Natural killer cell treated with Interleukin-12 subunit alpha and Interleukin-12 subunit beta and Interleukin-15 and Interleukin-18, amount 100 ng/mL, for 72 hours (primary cell): ENCODE measurements at regions not wholly inside any gene's neighbourhood (a gene's known extent, or its start where the extent isn't known, plus 50 kb on each side); places are given as distances from the start of the nearest gene placed in this dataset.
"Not testable (repeated sequence)": the region's sequence is repeated elsewhere in the genome, so short reads cannot be mapped to it uniquely, and the experiment has no call there.

Experiments used
- ATAC-seq, 2 donors: fragments of 150-1000 bp; cut with Tn5 transposase in 1 of 2; sonication (Bioruptor Pico), chemical (Tn5 transposase) in 1 of 2; 2 replicates each; pipeline ENCODE4 v1.10.0; 2021
- DNase-seq: peaks from one replicate; pipeline ENCODE4 v3.0.0; 2022; ENCODE audit warnings: low spot score
- H3K27ac Mint-ChIP-seq, 2 donors: 1 replicate in 1 of 2; 2 replicates in 1 of 2; pipeline ENCODE4 v1.8.0; 2022; ENCODE audit warnings: mixed read lengths in 2 of 2, mild to moderate bottlenecking in 1 of 2, moderate library complexity in 1 of 2
- H3K27me3 Mint-ChIP-seq, 2 donors: 1 replicate in 1 of 2; 2 replicates in 1 of 2; pipeline ENCODE4 v1.8.0; 2022; ENCODE audit warnings: mixed read lengths in 2 of 2
- H3K36me3 Mint-ChIP-seq: one replicate; pipeline ENCODE4 v1.8.0; 2022; ENCODE audit warnings: mixed read lengths
- H3K4me1 Mint-ChIP-seq, 2 donors: 1 replicate in 1 of 2; 2 replicates in 1 of 2; pipeline ENCODE4 v1.8.0; 2022; ENCODE audit warnings: low read depth in 2 of 2, mixed read lengths in 2 of 2, mild to moderate bottlenecking in 1 of 2
- H3K4me3 Mint-ChIP-seq: one replicate; pipeline ENCODE4 v1.8.0; 2022; ENCODE audit warnings: mixed read lengths
- H3K9me3 Mint-ChIP-seq: 2 replicates; pipeline ENCODE4 v1.8.0; 2022; ENCODE audit warnings: mixed read lengths

GRCh38 chr13:59299584-59299983 is 864.1 kb downstream of the DIAPH3 start:
- H3K36me3 Mint-ChIP-seq, result peaks cover 12% of the 10 kb centered on the region
- ATAC-seq (no peak), DNase-seq (no peak)
- H3K4me1 Mint-ChIP-seq, result no peaks in the 10 kb centered on the region
- no peaks in the 10 kb centered on the region for H3K27me3 Mint-ChIP-seq
- H3K4me3 Mint-ChIP-seq, result no peak overlapping the region
- H3K9me3 Mint-ChIP-seq, result peaks cover 20% of the 10 kb centered on the region
- no peak overlapping the region for H3K27ac Mint-ChIP-seq

GRCh38 chr13:59300355-59301173 is 863.2 kb downstream of the DIAPH3 start:
- H3K36me3 Mint-ChIP-seq, result peaks cover 4% of the 10 kb centered on the region
- H3K9me3 Mint-ChIP-seq, result peaks cover 19% of the 10 kb centered on the region
- DNase-seq (no peak), ATAC-seq (no peak)
- no peaks in the 10 kb centered on the region for H3K4me1 Mint-ChIP-seq
- no peak overlapping the region for H3K4me3 Mint-ChIP-seq
- no peaks in the 10 kb centered on the region for H3K27me3 Mint-ChIP-seq
- H3K27ac Mint-ChIP-seq, result no peak overlapping the region

GRCh38 chr13:59301174-59301567 is 862.6 kb downstream of the DIAPH3 start:
- ATAC-seq (no peak), DNase-seq (no peak)
- Mint-ChIP-seq H3K4me1 (no peaks in the 10 kb centered on the region), H3K36me3 (peaks cover 3% of the 10 kb centered on the region), H3K9me3 (peaks cover 19% of the 10 kb centered on the region), H3K4me3 (no peak overlapping the region), H3K27me3 (no peaks in the 10 kb centered on the region), H3K27ac (no peak overlapping the region)

DNA sequence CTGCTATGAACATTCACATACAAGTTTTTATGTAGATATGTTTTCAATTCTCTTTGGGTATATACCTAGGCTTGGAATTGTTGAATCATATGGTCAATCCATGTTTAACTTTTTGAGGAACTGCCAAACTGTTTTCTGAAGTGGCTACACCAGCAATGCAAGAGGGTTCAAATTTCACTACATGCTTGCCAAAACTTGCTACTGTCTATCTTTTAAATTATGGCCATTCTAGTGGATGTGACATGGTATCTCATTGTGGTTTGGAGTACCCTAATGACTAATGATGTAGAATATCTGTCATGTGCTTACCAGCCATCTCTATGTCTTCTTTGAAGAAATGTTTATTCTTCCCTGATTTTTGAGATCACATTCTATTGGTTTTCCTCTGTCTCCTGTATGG is 860.3 kb downstream of the DIAPH3 start:
- H3K27me3 Mint-ChIP-seq, result no peaks in the 10 kb centered on the region
- no peak overlapping the region for H3K27ac Mint-ChIP-seq
- DNase-seq (no peak), ATAC-seq (no peak)
- no peaks in the 10 kb centered on the region for H3K4me1 Mint-ChIP-seq
- no peak overlapping the region for H3K4me3 Mint-ChIP-seq
- H3K9me3 Mint-ChIP-seq, result peaks cover 12% of the 10 kb centered on the region
- no peaks in the 10 kb centered on the region for H3K36me3 Mint-ChIP-seq

GRCh38 chr13:59304596-59304995 is 859.1 kb downstream of the DIAPH3 start:
- no peak overlapping the region for H3K27ac Mint-ChIP-seq
- H3K27me3 Mint-ChIP-seq, result no peaks in the 10 kb centered on the region
- H3K36me3 Mint-ChIP-seq, result no peaks in the 10 kb centered on the region
- no peak overlapping the region for H3K4me3 Mint-ChIP-seq
- H3K9me3 Mint-ChIP-seq, result peaks cover 18% of the 10 kb centered on the region
- no peaks in the 10 kb centered on the region for H3K4me1 Mint-ChIP-seq
- ATAC-seq (no peak), DNase-seq (no peak)

DNA sequence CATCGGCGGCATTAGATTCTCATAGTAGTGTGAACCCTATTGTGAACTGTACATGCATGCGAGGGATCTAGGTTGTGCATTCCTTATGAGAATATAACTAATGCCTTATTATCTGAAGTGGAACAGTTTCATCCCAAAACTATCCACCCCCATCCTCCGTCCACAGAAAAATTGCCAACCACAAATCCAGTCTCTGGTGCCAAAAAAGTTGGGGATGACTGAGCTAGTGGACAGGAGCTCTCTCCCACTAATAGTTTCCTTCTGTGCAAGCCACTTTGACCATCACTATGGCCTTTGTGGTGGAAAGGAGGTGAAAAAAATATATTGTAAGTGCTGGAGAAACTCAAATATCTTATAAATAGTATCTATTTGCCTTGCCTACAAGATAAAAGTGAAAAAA is 857.8 kb downstream of the DIAPH3 start:
- H3K36me3 Mint-ChIP-seq, result no peaks in the 10 kb centered on the region
- no peak for ATAC-seq
- no peaks in the 10 kb centered on the region for H3K27me3 Mint-ChIP-seq
- no peak overlapping the region for H3K4me3 Mint-ChIP-seq
- H3K9me3 Mint-ChIP-seq, result peaks cover 12% of the 10 kb centered on the region
- no peak overlapping the region for H3K27ac Mint-ChIP-seq
- no peak for DNase-seq
- H3K4me1 Mint-ChIP-seq, result no peaks in the 10 kb centered on the region

GRCh38 chr13:59312776-59313175 is 851.0 kb downstream of the DIAPH3 start:
- H3K4me3 Mint-ChIP-seq, result no peak overlapping the region
- no peaks in the 10 kb centered on the region for H3K36me3 Mint-ChIP-seq
- peaks cover 14% of the 10 kb centered on the region for H3K9me3 Mint-ChIP-seq
- ATAC-seq (no peak), DNase-seq (no peak)
- no peak overlapping the region for H3K27ac Mint-ChIP-seq
- no peaks in the 10 kb centered on the region for H3K4me1 Mint-ChIP-seq
- no peaks in the 10 kb centered on the region for H3K27me3 Mint-ChIP-seq

GRCh38 chr13:59318320-59318930 is 845.3 kb downstream of the DIAPH3 start:
- H3K4me3 Mint-ChIP-seq, result no peak overlapping the region
- no peak for ATAC-seq
- peaks cover 3% of the 10 kb centered on the region for H3K9me3 Mint-ChIP-seq
- no peaks in the 10 kb centered on the region for H3K36me3 Mint-ChIP-seq
- no peaks in the 10 kb centered on the region for H3K4me1 Mint-ChIP-seq
- peaks cover 0 to 8% of the 10 kb centered on the region in 2 donors for H3K27me3 Mint-ChIP-seq
- no peak overlapping the region for H3K27ac Mint-ChIP-seq
- DNase-seq, result no peak

- ATAC-seq (no peak), DNase-seq (no peak)
- Mint-ChIP-seq H3K36me3 (no peaks in the 10 kb centered on the region), H3K4me1 (no peaks in the 10 kb centered on the region), H3K9me3 (peaks cover 3% of the 10 kb centered on the region), H3K4me3 (no peak overlapping the region), H3K27ac (no peak overlapping the region), H3K27me3 (peaks cover 0 to 8% of the 10 kb centered on the region in 2 donors)
These were observed 844.5 kb downstream of the DIAPH3 start for GRCh38 chr13:59319276-59319675.

DNA sequence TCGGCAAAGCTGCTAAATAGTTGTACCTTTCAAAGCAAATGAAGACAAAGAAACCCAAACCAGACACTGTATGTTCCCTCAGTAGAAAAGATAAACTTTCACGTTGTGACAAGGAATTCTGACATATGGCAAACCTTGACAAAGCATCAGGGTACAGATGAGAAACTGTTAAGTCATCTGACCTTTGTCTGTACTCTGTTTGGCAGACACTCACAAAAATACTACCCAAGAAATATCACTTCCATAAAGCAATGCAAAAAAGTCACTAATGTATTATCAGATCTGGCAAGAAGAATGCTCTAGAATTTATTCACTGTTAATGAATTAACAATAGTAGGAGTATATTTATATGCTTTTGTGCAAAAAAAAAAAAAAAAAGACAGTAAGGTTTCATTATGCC is 843.7 kb downstream of the DIAPH3 start:
- Mint-ChIP-seq H3K4me1 (no peaks in the 10 kb centered on the region), H3K4me3 (no peak overlapping the region), H3K27ac (no peak overlapping the region), H3K9me3 (no peaks in the 10 kb centered on the region), H3K27me3 (peaks cover 0 to 8% of the 10 kb centered on the region in 2 donors), H3K36me3 (no peaks in the 10 kb centered on the region)
- ATAC-seq (no peak), DNase-seq (no peak)

DNA sequence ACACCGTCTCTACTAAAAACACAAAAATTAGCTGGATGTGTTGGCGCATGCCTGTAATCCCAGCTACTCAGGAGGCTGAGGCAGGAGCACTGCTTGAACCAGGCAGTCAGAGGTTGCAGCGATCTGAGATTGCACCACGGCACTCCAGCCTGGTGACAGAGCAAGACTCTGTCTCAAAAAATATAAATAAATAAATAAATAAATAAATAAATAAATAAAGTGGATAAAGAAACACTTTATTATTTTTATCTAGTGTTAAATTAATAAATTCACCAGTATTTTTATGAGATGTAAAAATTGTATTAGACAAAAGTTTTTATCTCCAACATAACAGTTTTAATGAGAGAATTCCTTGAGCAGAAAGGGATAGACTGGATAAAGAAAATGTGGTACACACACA is 839.3 kb downstream of the DIAPH3 start:
- ATAC-seq, H3K9me3 Mint-ChIP-seq, DNase-seq, H3K36me3 Mint-ChIP-seq, H3K4me1 Mint-ChIP-seq, H3K27ac Mint-ChIP-seq, H3K4me3 Mint-ChIP-seq: not testable (repeated sequence)
- H3K27me3 Mint-ChIP-seq, result peaks cover 0 to 16% of the 10 kb centered on the region in 2 donors

GRCh38 chr13:59326717-59327116 is 837.0 kb downstream of the DIAPH3 start:
- ATAC-seq, result no peak
- Mint-ChIP-seq H3K4me3 (no peak overlapping the region), H3K9me3 (no peaks in the 10 kb centered on the region)

GRCh38 chr13:59330764-59331163 is 833.0 kb downstream of the DIAPH3 start:
- no peak overlapping the region for H3K27ac Mint-ChIP-seq
- H3K4me3 Mint-ChIP-seq, result no peak overlapping the region
- H3K36me3 Mint-ChIP-seq, result no peaks in the 10 kb centered on the region

More at GRCh38 chr13:59326717-59327116, 837.0 kb downstream of the DIAPH3 start:
- Mint-ChIP-seq H3K4me1 (no peaks in the 10 kb centered on the region), H3K36me3 (no peaks in the 10 kb centered on the region), H3K27me3 (peaks cover 0 to 12% of the 10 kb centered on the region in 2 donors), H3K27ac (no peak overlapping the region)
- DNase-seq, result no peak

DNA sequence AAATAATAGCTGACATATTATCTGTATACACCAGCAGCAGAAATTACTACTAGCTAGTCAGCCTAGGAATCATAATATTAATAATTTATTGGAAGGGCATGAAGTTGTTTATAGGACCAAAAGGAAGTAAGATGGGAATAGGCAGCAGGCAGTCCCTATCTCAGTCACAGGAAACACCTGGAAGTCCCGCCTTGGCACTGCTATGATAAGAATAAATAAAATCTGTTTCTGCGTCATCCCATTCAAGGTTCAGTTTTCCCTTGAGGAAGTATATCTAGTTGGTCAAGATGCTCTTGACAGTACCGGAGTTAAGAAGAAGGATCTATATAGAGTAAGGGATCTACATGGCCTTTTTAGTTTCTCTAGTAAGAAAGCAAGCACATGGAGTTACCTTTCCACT is 830.8 kb downstream of the DIAPH3 start:
- no peak for ATAC-seq
- H3K9me3 Mint-ChIP-seq, result no peaks in the 10 kb centered on the region
- H3K27me3 Mint-ChIP-seq, result peaks cover 0 to under 1% of the 10 kb centered on the region in 2 donors
- H3K36me3 Mint-ChIP-seq, result no peaks in the 10 kb centered on the region
- no peak overlapping the region for H3K27ac Mint-ChIP-seq
- no peak overlapping the region for H3K4me3 Mint-ChIP-seq
- no peaks in the 10 kb centered on the region for H3K4me1 Mint-ChIP-seq
- no peak for DNase-seq

More at GRCh38 chr13:59330764-59331163, 833.0 kb downstream of the DIAPH3 start:
- DNase-seq (no peak), ATAC-seq (no peak)
- Mint-ChIP-seq H3K9me3 (no peaks in the 10 kb centered on the region), H3K27me3 (peaks cover 0 to 7% of the 10 kb centered on the region in 2 donors), H3K4me1 (no peaks in the 10 kb centered on the region)
